Muscle of leg (tissue), 3 donors: ENCODE measurements at regions not wholly inside any gene's neighbourhood (a gene's known extent, or its start where the extent isn't known, plus 50 kb on each side); places are given as distances from the start of the nearest gene placed in this dataset.
A peak's percentile ranks its signal among the peaks of the same experiment; 100 is the strongest.

Experiments
- DNase-seq: peaks from one replicate; pipeline ENCODE4 v3.0.0; 2013
- H3K27ac ChIP-seq: one replicate; pipeline ENCODE4 v1.5.1; 2013; ENCODE audit warnings: mild to moderate bottlenecking, low read length, control low read depth
- H3K27me3 ChIP-seq: one replicate; pipeline ENCODE4 v1.6.1; 2013; ENCODE audit warnings: low read length; ENCODE audit not compliant: control insufficient read depth, insufficient read depth
- H3K36me3 ChIP-seq: one replicate; pipeline ENCODE4 v1.6.1; 2013; ENCODE audit warnings: low read length; ENCODE audit not compliant: control insufficient read depth, insufficient read depth
- H3K4me1 ChIP-seq: one replicate; pipeline ENCODE4 v1.6.1; 2013; ENCODE audit warnings: low read length; ENCODE audit not compliant: control insufficient read depth, insufficient read depth
- H3K4me3 ChIP-seq: one replicate; pipeline ENCODE4 v1.5.1; 2013; ENCODE audit warnings: low read length, control low read depth
- H3K9me3 ChIP-seq: replicated peaks from 2 replicates; pipeline ENCODE4 v1.6.1; 2013; ENCODE audit warnings: low read depth, low read length; ENCODE audit not compliant: control insufficient read depth
- WGBS: methylation state at CpG from one replicate; pipeline ENCODE4 v1.1.5; 2013; ENCODE audit warnings: missing lambda C conversion rate; ENCODE audit not compliant: insufficient coverage; 5-methylcytosine and 5-hydroxymethylcytosine counted together

- Histone ChIP-seq H3K4me3 (no peak overlapping the region), H3K36me3 (no peaks in the 10 kb centered on the region), H3K4me1 (peaks cover 5% of the 10 kb centered on the region), H3K27ac (no peak overlapping the region), H3K9me3 (no peaks in the 10 kb centered on the region), H3K27me3 (peaks cover 3% of the 10 kb centered on the region)
- no CpG with 5 or more reads among the region's 2 CpGs for WGBS
- DNase-seq, result no peak
Measured at GRCh38 chr12:115439008-115439601, 755.1 kb upstream of the TBX3 start.

GRCh38 chr12:115438314-115438713 is 754.3 kb upstream of the TBX3 start:
- H3K27ac ChIP-seq, result no peak overlapping the region
- 63% methylated on average over 4 of the region's 4 CpGs for WGBS
- H3K36me3 ChIP-seq, result no peaks in the 10 kb centered on the region

GRCh38 chr12:115437061-115437567 is 753.1 kb upstream of the TBX3 start:
- H3K36me3 ChIP-seq, result no peaks in the 10 kb centered on the region
- no peaks in the 10 kb centered on the region for H3K27me3 ChIP-seq
- 51% methylated on average over 5 of the region's 5 CpGs for WGBS
- H3K4me3 ChIP-seq, result no peak overlapping the region
- H3K4me1 ChIP-seq, result peaks cover 5% of the 10 kb centered on the region
- no peak overlapping the region for H3K27ac ChIP-seq
- peak; percentile 44 for DNase-seq
- H3K9me3 ChIP-seq, result no peaks in the 10 kb centered on the region

More at GRCh38 chr12:115438314-115438713, 754.3 kb upstream of the TBX3 start:
- H3K4me3 ChIP-seq, result no peak overlapping the region
- no peaks in the 10 kb centered on the region for H3K9me3 ChIP-seq
- DNase-seq, result no peak
- H3K27me3 ChIP-seq, result peaks cover 3% of the 10 kb centered on the region
- H3K4me1 ChIP-seq, result peaks cover 5% of the 10 kb centered on the region

- 58% methylated on average over 3 of the region's 9 CpGs for WGBS
Measured at GRCh38 chr12:115433014-115433634, 749.1 kb upstream of the TBX3 start.

GRCh38 chr12:115430636-115431035 is 746.7 kb upstream of the TBX3 start:
- Histone ChIP-seq H3K27me3 (no peaks in the 10 kb centered on the region), H3K36me3 (no peaks in the 10 kb centered on the region), H3K4me3 (no peak overlapping the region), H3K4me1 (no peaks in the 10 kb centered on the region), H3K27ac (no peak overlapping the region), H3K9me3 (no peaks in the 10 kb centered on the region)
- no CpG with 5 or more reads among the region's 1 CpG for WGBS
- no peak for DNase-seq

More at GRCh38 chr12:115433014-115433634, 749.1 kb upstream of the TBX3 start:
- Histone ChIP-seq H3K27ac (no peak overlapping the region), H3K27me3 (no peaks in the 10 kb centered on the region), H3K9me3 (no peaks in the 10 kb centered on the region), H3K4me3 (no peak overlapping the region), H3K4me1 (peaks cover 5% of the 10 kb centered on the region), H3K36me3 (no peaks in the 10 kb centered on the region)
- no peak for DNase-seq

- H3K4me3 ChIP-seq, result no peak overlapping the region
- H3K27me3 ChIP-seq, result no peaks in the 10 kb centered on the region
- no peak overlapping the region for H3K27ac ChIP-seq
- no peaks in the 10 kb centered on the region for H3K4me1 ChIP-seq
- no peaks in the 10 kb centered on the region for H3K36me3 ChIP-seq
- DNase-seq, result no peak
- no peaks in the 10 kb centered on the region for H3K9me3 ChIP-seq
Measured at GRCh38 chr12:115426732-115427131, 742.8 kb upstream of the TBX3 start.

GRCh38 chr12:115424003-115424402 is 740.0 kb upstream of the TBX3 start:
- 50% methylated on average over 1 of the region's 1 CpG for WGBS
- Histone ChIP-seq H3K27me3 (no peaks in the 10 kb centered on the region), H3K9me3 (no peaks in the 10 kb centered on the region), H3K36me3 (no peaks in the 10 kb centered on the region), H3K4me3 (no peak overlapping the region), H3K4me1 (no peaks in the 10 kb centered on the region), H3K27ac (no peak overlapping the region)
- DNase-seq, result no peak

GRCh38 chr12:115423546-115423987 is 739.6 kb upstream of the TBX3 start:
- H3K9me3 ChIP-seq, result no peaks in the 10 kb centered on the region
- no peaks in the 10 kb centered on the region for H3K36me3 ChIP-seq
- H3K4me3 ChIP-seq, result no peak overlapping the region
- no peak for DNase-seq
- WGBS, result 17% methylated on average over 1 of the region's 5 CpGs
- H3K27ac ChIP-seq, result no peak overlapping the region
- H3K27me3 ChIP-seq, result no peaks in the 10 kb centered on the region
- H3K4me1 ChIP-seq, result no peaks in the 10 kb centered on the region

- Histone ChIP-seq H3K4me1 (no peaks in the 10 kb centered on the region), H3K36me3 (no peaks in the 10 kb centered on the region), H3K4me3 (no peak overlapping the region), H3K27me3 (no peaks in the 10 kb centered on the region), H3K27ac (no peak overlapping the region), H3K9me3 (no peaks in the 10 kb centered on the region)
- no peak for DNase-seq
Measured at GRCh38 chr12:115422845-115423545, 739.0 kb upstream of the TBX3 start.
